H1 (cell line): ENCODE measurements at regions not wholly inside any gene's neighbourhood (a gene's known extent, or its start where the extent isn't known, plus 50 kb on each side); places are given as distances from the start of the nearest gene placed in this dataset.

ENCODE experiments used
- CTCF ChIA-PET: fragments of 300-600 bp; sonication (Branson Sonifier 250); formaldehyde crosslinking; loops from one replicate; lab custom pipeline; 2021; ENCODE audit not compliant: partially characterized antibody; lab: Charles Lee
- POLR2A ChIA-PET: fragments of 300-600 bp; sonication (Branson Sonifier 250); formaldehyde crosslinking; loops from one replicate; lab custom pipeline; 2021; ENCODE audit warnings: inconsistent platforms; ENCODE audit not compliant: partially characterized antibody; lab: Charles Lee
- DNase-seq, 2 experiments: peaks; one replicate each; pipeline versions ENCODE4 v3.0.0 to v3.0.0-alpha.2; 2010 to 2022; ENCODE audit warnings: low spot score in 2 of 2, low read depth in 1 of 2, mixed read lengths in 1 of 2
- FAIRE-seq: peaks from 2 replicates; lab custom pipeline; 2011; peaks lifted over from hg19 to GRCh38; lab: Jason Lieb, UNC
- H2AFZ ChIP-seq: 2 replicates; pipeline ENCODE4 v1.8.1; 2012; ENCODE audit warnings: low read length, inconsistent platforms
- H2AK5ac ChIP-seq: 2 replicates; pipeline ENCODE4 v1.6.1; 2013; ENCODE audit warnings: low read depth, low read length
- H2BK120ac ChIP-seq: replicated peaks from 2 replicates; pipeline ENCODE3; 2013; ENCODE audit warnings: low read depth, low read length, inconsistent platforms
- H2BK12ac ChIP-seq: 2 replicates; pipeline ENCODE4 v1.6.1; 2013; ENCODE audit warnings: low read depth, low read length
- H2BK15ac ChIP-seq: 2 replicates; pipeline ENCODE4 v1.6.1; 2013; ENCODE audit warnings: low read length
- H2BK20ac ChIP-seq: 2 replicates; pipeline ENCODE4 v1.6.1; 2013; ENCODE audit warnings: low read length
- H2BK5ac ChIP-seq: 2 replicates; pipeline ENCODE4 v1.6.1; 2013; ENCODE audit warnings: low read depth, low read length
- H3K14ac ChIP-seq: 2 replicates; pipeline ENCODE4 v1.6.1; 2013; ENCODE audit warnings: inconsistent platforms; ENCODE audit not compliant: insufficient read length
- H3K18ac ChIP-seq: 2 replicates; pipeline ENCODE4 v1.6.1; 2013; ENCODE audit warnings: low read length; ENCODE audit errors: extremely low read depth
- H3K23ac ChIP-seq: 2 replicates; pipeline ENCODE4 v1.6.1; 2013; ENCODE audit warnings: inconsistent platforms; ENCODE audit not compliant: insufficient read length
- H3K23me2 ChIP-seq: 2 replicates; pipeline ENCODE4 v1.6.1; 2013; ENCODE audit warnings: low read depth, low read length
- H3K27ac ChIP-seq: 2 replicates; pipeline ENCODE4 v1.6.1; 2011; ENCODE audit warnings: low read depth, low read length, inconsistent platforms
- H3K27me3 ChIP-seq, 4 experiments: replicated peaks in 1 of 4; 1 replicate in 1 of 4; 2 replicates in 3 of 4; pipeline versions ENCODE4 v1.6.1 to v1.8.1; 2011 to 2013; ENCODE audit warnings: low read length in 3 of 4, mild to moderate bottlenecking in 3 of 4, inconsistent platforms in 2 of 4, mixed read lengths in 2 of 4, moderate library complexity in 1 of 4; ENCODE audit not compliant: control insufficient read depth in 3 of 4, insufficient read depth in 3 of 4; ENCODE audit errors: extremely low read depth in 1 of 4
- H3K36me3 ChIP-seq, 4 experiments: 2 replicates each; pipeline versions ENCODE4 v1.6.1 to v1.8.1; 2011 to 2013; ENCODE audit warnings: mild to moderate bottlenecking in 4 of 4, low read length in 3 of 4, moderate library complexity in 2 of 4, control low read depth in 1 of 4, inconsistent platforms in 1 of 4; ENCODE audit not compliant: insufficient read depth in 4 of 4, control insufficient read depth in 2 of 4
- H3K4ac ChIP-seq: replicated peaks from 2 replicates; pipeline ENCODE3; 2013; ENCODE audit warnings: low read length, low read depth, mixed read lengths, inconsistent platforms; ENCODE audit not compliant: insufficient read length
- H3K4me1 ChIP-seq, 4 experiments: replicated peaks in 1 of 4; 1 replicate in 1 of 4; 2 replicates in 3 of 4; pipeline versions ENCODE4 v1.6.1 to v1.8.1; 2011 to 2013; ENCODE audit warnings: low read length in 3 of 4, inconsistent platforms in 2 of 4, mixed read lengths in 1 of 4; ENCODE audit not compliant: insufficient read depth in 4 of 4, control insufficient read depth in 3 of 4
- H3K4me2 ChIP-seq, 2 experiments: 2 replicates each; pipeline versions ENCODE4 v1.6.1 to v1.8.1; 2011 to 2013; ENCODE audit warnings: low read depth in 2 of 2, low read length in 2 of 2, control low read depth in 1 of 2, inconsistent platforms in 1 of 2, mild to moderate bottlenecking in 1 of 2; ENCODE audit not compliant: insufficient read depth in 1 of 2
- H3K4me3 ChIP-seq, 4 experiments: fragments of 200-600, 300-600 bp in 1 of 4; sonication (generic), shearing (Covaris generic), sonication (Bioruptor Twin) in 1 of 4; 2 replicates each; pipeline versions ENCODE4 v1.5.1 to v1.8.1; 2011 to 2016; ENCODE audit warnings: low read length in 4 of 4, low read depth in 3 of 4, control low read depth in 2 of 4, inconsistent platforms in 2 of 4, mild to moderate bottlenecking in 2 of 4, mixed read lengths in 1 of 4, moderate library complexity in 1 of 4; ENCODE audit not compliant: insufficient read depth in 2 of 4; ENCODE audit errors: extremely low read depth in 1 of 4
- H3K56ac ChIP-seq: replicated peaks from 2 replicates; pipeline ENCODE3; 2013; ENCODE audit warnings: low read depth, mild to moderate bottlenecking, mixed read lengths, low read length, inconsistent platforms; ENCODE audit not compliant: insufficient read length
- H3K79me1 ChIP-seq: 2 replicates; pipeline ENCODE4 v1.6.1; 2013; ENCODE audit warnings: low read depth, low read length, control low read depth
- H3K79me2 ChIP-seq, 2 experiments: 2 replicates each; pipeline versions ENCODE4 v1.6.1 to v1.8.1; 2012 to 2013; ENCODE audit warnings: low read length in 2 of 2, mild to moderate bottlenecking in 2 of 2, inconsistent platforms in 1 of 2; ENCODE audit not compliant: insufficient read depth in 2 of 2, control insufficient read depth in 1 of 2
- H3K9ac ChIP-seq, 4 experiments: replicated peaks in 1 of 4; 1 replicate in 1 of 4; 2 replicates in 3 of 4; pipeline versions ENCODE4 v1.6.1 to v1.8.1; 2011 to 2013; ENCODE audit warnings: low read depth in 3 of 4, low read length in 3 of 4, control low read depth in 2 of 4, mild to moderate bottlenecking in 2 of 4, moderate library complexity in 2 of 4, inconsistent platforms in 1 of 4; ENCODE audit errors: extremely low read depth in 1 of 4
- H3K9me3 ChIP-seq, 2 experiments: 2 replicates each; pipeline versions ENCODE4 v1.6.1 to v1.8.1; 2012 to 2013; ENCODE audit warnings: mild to moderate bottlenecking in 2 of 2, moderate library complexity in 2 of 2, control low read depth in 1 of 2, inconsistent platforms in 1 of 2, low read depth in 1 of 2, low read length in 1 of 2, mixed read lengths in 1 of 2; ENCODE audit not compliant: insufficient read depth in 2 of 2
- H4K20me1 ChIP-seq, 2 experiments: replicated peaks in 1 of 2; 2 replicates each; pipeline versions ENCODE3 to v1.8.1; 2011 to 2013; ENCODE audit warnings: inconsistent platforms in 2 of 2, low read length in 2 of 2, mild to moderate bottlenecking in 1 of 2; ENCODE audit not compliant: insufficient read depth in 2 of 2, control insufficient read depth in 1 of 2
- H4K5ac ChIP-seq: 2 replicates; pipeline ENCODE4 v1.6.1; 2013; ENCODE audit warnings: low read length, low read depth, mixed read lengths, inconsistent platforms; ENCODE audit not compliant: insufficient read length
- H4K8ac ChIP-seq: 2 replicates; pipeline ENCODE4 v1.8.0; 2013; ENCODE audit warnings: mild to moderate bottlenecking, moderate library complexity, low read length, inconsistent platforms; ENCODE audit not compliant: insufficient read depth; ENCODE audit errors: extremely low read depth
- H4K91ac ChIP-seq: replicated peaks from 2 replicates; pipeline ENCODE3; 2013; ENCODE audit warnings: low read length, mixed read lengths, inconsistent platforms; ENCODE audit not compliant: insufficient read length
- CHD1 ChIP-seq: IDR thresholded peaks from 2 replicates; pipeline ENCODE4 v1.6.1; 2012; ENCODE audit warnings: low read depth, low read length, improper control_type of control experiment
- NRF1 ChIP-seq: IDR thresholded peaks from 2 replicates; pipeline ENCODE4 v1.6.1; 2011; ENCODE audit warnings: mild to moderate bottlenecking, low read depth, low read length, improper control_type of control experiment
- YY1 ChIP-seq: IDR thresholded peaks from 2 replicates; pipeline ENCODE4 v1.6.1; 2011; ENCODE audit warnings: low read depth, mild to moderate bottlenecking, low read length
- WGBS, 2 experiments: shearing (Covaris generic) in 1 of 2; methylation state at CpG; one replicate each; pipeline versions ENCODE4 v1.1.6 to v1.1.7; 2013 to 2015; ENCODE audit warnings: low lambda C conversion rate in 2 of 2, mixed read lengths in 2 of 2, inconsistent platforms in 1 of 2, low coverage in 1 of 2, missing lambda C conversion rate in 1 of 2; ENCODE audit not compliant: insufficient replicate concordance in 2 of 2, insufficient coverage in 1 of 2, insufficient read length in 1 of 2; ENCODE audit errors: extremely low coverage in 1 of 2, missing lambda C conversion rate in 1 of 2; 5-methylcytosine and 5-hydroxymethylcytosine counted together

DNA sequence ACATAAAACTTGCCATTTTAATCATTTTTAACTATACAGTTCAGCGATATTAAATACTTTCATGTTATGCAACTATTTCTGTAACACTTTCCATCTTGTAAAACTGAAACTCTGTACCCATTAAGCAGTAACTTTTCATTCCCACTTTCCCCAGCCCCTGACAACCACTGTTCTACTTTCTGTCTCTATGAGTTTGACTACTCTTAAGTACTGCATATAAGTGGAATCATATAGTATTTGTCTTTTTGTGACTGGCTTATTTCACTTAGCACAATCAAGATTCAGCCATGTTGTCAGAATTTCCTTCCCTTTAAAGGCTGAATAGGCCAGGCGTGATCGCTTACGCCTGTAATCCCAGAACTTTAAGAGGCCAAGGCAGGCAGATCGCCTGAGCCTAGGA, 56.2 kb downstream of the ARHGAP35 start:
- no peak overlapping the region for H4K91ac ChIP-seq
- no peak overlapping the region for H2BK5ac ChIP-seq
- H2BK120ac ChIP-seq, result no peak overlapping the region
- peaks cover 0 to 3% (median 0%) of the 10 kb centered on the region in 4 experiments; a peak in 2 of 7 replicates for H3K4me1 ChIP-seq
- no peaks in the 10 kb centered on the region for H3K23me2 ChIP-seq
- H4K8ac ChIP-seq, result no peak overlapping the region
- H2AK5ac ChIP-seq, result no peak overlapping the region
- peaks cover 14 to 34% (median 25%) of the 10 kb centered on the region in 4 experiments; a peak in 7 of 8 replicates for H3K36me3 ChIP-seq
- ChIA-PET CTCF (no interaction called here), POLR2A (interaction anchor here (1.5 kb wide), 1 partner anchor 11 kb away, joined by 3 read pairs; no protein-coding TSS in a partner anchor)
- H3K4ac ChIP-seq, result no peak overlapping the region
- no peak overlapping the region for H2BK12ac ChIP-seq
- H3K9me3 ChIP-seq, result no peaks in the 10 kb centered on the region
- H3K4me2 ChIP-seq, result no peak overlapping the region
- no peak overlapping the region for H2BK15ac ChIP-seq
- no peak overlapping the region for H3K14ac ChIP-seq
- no peak overlapping the region for H3K18ac ChIP-seq
- H3K4me3 ChIP-seq, result no peak overlapping the region
- no peak overlapping the region for H4K5ac ChIP-seq
- peaks cover 3 to 10% of the 10 kb centered on the region in 2 experiments for H4K20me1 ChIP-seq
- TF ChIP-seq NRF1 (no peak), CHD1 (no peak), YY1 (no peak)
- H3K79me2 ChIP-seq, result peaks cover 0 to 68% of the 10 kb centered on the region in 2 experiments
- peaks cover 10% of the 10 kb centered on the region; the same call in 1 of the 2 replicates for H3K79me1 ChIP-seq
- no peaks in the 10 kb centered on the region; a peak in 1 of 7 replicates for H3K27me3 ChIP-seq
- FAIRE-seq (no peak), DNase-seq (no peak)
- 92% methylated on average over 5 of the region's 5 CpGs; no CpG with 5 or more reads in 1 of the 2 experiments for WGBS, 2 experiments
- no peak overlapping the region for H3K23ac ChIP-seq
- no peak overlapping the region for H2BK20ac ChIP-seq
- no peak overlapping the region for H3K56ac ChIP-seq
- no peak overlapping the region for H2AFZ ChIP-seq
- no peak overlapping the region for H3K27ac ChIP-seq
- no peak overlapping the region for H3K9ac ChIP-seq
